Progenitor cell of endocrine pancreas (in vitro differentiated cells): ENCODE measurements at regions not wholly inside any gene's neighbourhood (a gene's known extent, or its start where the extent isn't known, plus 50 kb on each side); places are given as distances from the start of the nearest gene placed in this dataset.

Experiments
- DNase-seq: peaks from one replicate; pipeline ENCODE4 v3.0.0; 2021; ENCODE audit warnings: low spot score; ENCODE audit not compliant: unreplicated experiment
- H3K27ac Mint-ChIP-seq: 2 replicates; pipeline ENCODE4 v1.8.0; 2021; ENCODE audit warnings: mild to moderate bottlenecking, moderate library complexity, mixed read lengths
- H3K27me3 Mint-ChIP-seq: 2 replicates; pipeline ENCODE4 v1.8.0; 2021; ENCODE audit warnings: mixed read lengths
- H3K36me3 Mint-ChIP-seq: 2 replicates; pipeline ENCODE4 v1.8.0; 2022; ENCODE audit warnings: mixed read lengths; ENCODE audit not compliant: insufficient read depth
- H3K4me1 Mint-ChIP-seq: 2 replicates; pipeline ENCODE4 v1.8.0; 2021; ENCODE audit warnings: low read depth, mixed read lengths
- H3K4me3 Mint-ChIP-seq: 2 replicates; pipeline ENCODE4 v1.8.0; 2021; ENCODE audit warnings: low read depth, mild to moderate bottlenecking, moderate library complexity, mixed read lengths
- H3K9me3 Mint-ChIP-seq: 2 replicates; pipeline ENCODE4 v1.8.0; 2021; ENCODE audit warnings: low read depth, mixed read lengths
- TF ChIP-seq, protein P1 (sequence below): fragments of 200-600 bp; sonication (generic); IDR thresholded peaks from one replicate; pipeline ENCODE4 v1.5.0; 2021; ENCODE audit warnings: antibody characterized with exemption, mild to moderate bottlenecking; ENCODE audit not compliant: unreplicated experiment

GRCh38 chr6:141790921-141791320 is 341.8 kb upstream of the GJE1 start:
- TF ChIP-seq, protein P1, sequence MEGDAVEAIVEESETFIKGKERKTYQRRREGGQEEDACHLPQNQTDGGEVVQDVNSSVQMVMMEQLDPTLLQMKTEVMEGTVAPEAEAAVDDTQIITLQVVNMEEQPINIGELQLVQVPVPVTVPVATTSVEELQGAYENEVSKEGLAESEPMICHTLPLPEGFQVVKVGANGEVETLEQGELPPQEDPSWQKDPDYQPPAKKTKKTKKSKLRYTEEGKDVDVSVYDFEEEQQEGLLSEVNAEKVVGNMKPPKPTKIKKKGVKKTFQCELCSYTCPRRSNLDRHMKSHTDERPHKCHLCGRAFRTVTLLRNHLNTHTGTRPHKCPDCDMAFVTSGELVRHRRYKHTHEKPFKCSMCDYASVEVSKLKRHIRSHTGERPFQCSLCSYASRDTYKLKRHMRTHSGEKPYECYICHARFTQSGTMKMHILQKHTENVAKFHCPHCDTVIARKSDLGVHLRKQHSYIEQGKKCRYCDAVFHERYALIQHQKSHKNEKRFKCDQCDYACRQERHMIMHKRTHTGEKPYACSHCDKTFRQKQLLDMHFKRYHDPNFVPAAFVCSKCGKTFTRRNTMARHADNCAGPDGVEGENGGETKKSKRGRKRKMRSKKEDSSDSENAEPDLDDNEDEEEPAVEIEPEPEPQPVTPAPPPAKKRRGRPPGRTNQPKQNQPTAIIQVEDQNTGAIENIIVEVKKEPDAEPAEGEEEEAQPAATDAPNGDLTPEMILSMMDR: no peak
- no peaks in the 10 kb centered on the region for H3K36me3 Mint-ChIP-seq
- H3K9me3 Mint-ChIP-seq: peaks cover 12% of the 10 kb centered on the region
- no peaks in the 10 kb centered on the region for H3K4me1 Mint-ChIP-seq
- no peaks in the 10 kb centered on the region for H3K27me3 Mint-ChIP-seq
- no peak for DNase-seq
- no peak overlapping the region for H3K27ac Mint-ChIP-seq
- H3K4me3 Mint-ChIP-seq: no peak overlapping the region

DNA sequence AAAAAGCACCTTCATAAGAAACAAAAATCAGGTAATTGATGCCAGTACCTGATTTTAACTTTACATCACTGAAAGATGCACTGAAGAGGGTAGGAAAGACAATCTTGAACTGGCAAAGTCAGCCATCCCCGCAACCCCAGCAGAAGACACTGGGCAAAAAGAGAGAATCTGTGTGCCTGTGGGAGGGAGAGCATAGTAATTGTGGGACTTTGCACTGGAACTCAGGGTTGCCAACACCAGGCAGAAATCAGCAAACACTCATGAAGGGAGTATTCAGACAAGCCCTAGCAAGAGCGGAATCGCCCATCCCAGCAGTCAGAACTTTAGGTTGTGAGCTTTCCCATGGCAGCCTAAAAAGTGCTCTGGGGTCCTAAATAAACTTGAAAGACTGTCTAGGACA is 344.6 kb upstream of the GJE1 start:
- DNase-seq: no peak
- H3K27ac Mint-ChIP-seq: no peak overlapping the region
- no peak overlapping the region for H3K4me3 Mint-ChIP-seq
- H3K4me1 Mint-ChIP-seq: no peaks in the 10 kb centered on the region
- no peaks in the 10 kb centered on the region for H3K27me3 Mint-ChIP-seq
- peaks cover 4% of the 10 kb centered on the region for H3K9me3 Mint-ChIP-seq
- no peaks in the 10 kb centered on the region for H3K36me3 Mint-ChIP-seq
- TF ChIP-seq, protein P1: no peak

- Mint-ChIP-seq H3K9me3 (no peaks in the 10 kb centered on the region), H3K36me3 (no peaks in the 10 kb centered on the region), H3K27me3 (no peaks in the 10 kb centered on the region), H3K4me1 (no peaks in the 10 kb centered on the region), H3K27ac (no peak overlapping the region), H3K4me3 (no peak overlapping the region)
- TF ChIP-seq, protein P1: no peak
- no peak for DNase-seq
Measured at GRCh38 chr6:141783585-141783984, 349.1 kb upstream of the GJE1 start.

DNA sequence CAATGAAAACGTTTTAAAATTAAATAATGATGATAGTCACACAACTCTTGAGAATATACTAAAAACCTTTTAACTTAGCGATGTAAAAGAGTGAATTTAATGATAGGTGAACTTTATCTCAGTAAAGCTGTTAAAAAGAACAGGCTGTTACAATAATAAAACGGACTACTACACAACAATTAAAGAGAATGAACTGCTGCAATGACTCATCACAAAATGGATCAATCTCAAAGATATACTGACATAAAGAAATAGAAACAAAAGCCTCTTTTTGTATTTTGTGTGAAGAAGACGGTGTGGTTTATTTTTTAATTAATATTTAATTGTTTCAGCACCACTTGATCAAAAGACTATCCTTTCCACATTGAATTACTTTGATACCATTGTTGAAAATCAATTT is 352.4 kb upstream of the GJE1 start:
- H3K27me3 Mint-ChIP-seq: no peaks in the 10 kb centered on the region
- TF ChIP-seq, protein P1: no peak
- no peak overlapping the region for H3K4me3 Mint-ChIP-seq
- H3K9me3 Mint-ChIP-seq: no peaks in the 10 kb centered on the region
- no peak overlapping the region for H3K27ac Mint-ChIP-seq
- no peaks in the 10 kb centered on the region for H3K36me3 Mint-ChIP-seq
- DNase-seq: no peak
- no peaks in the 10 kb centered on the region for H3K4me1 Mint-ChIP-seq

- no peak for DNase-seq
- Mint-ChIP-seq H3K27ac (no peak overlapping the region), H3K27me3 (no peaks in the 10 kb centered on the region), H3K4me3 (no peak overlapping the region), H3K36me3 (no peaks in the 10 kb centered on the region), H3K4me1 (no peaks in the 10 kb centered on the region), H3K9me3 (no peaks in the 10 kb centered on the region)
- TF ChIP-seq, protein P1: no peak
Measured at GRCh38 chr6:141764388-141764787, 368.3 kb upstream of the GJE1 start.

DNA sequence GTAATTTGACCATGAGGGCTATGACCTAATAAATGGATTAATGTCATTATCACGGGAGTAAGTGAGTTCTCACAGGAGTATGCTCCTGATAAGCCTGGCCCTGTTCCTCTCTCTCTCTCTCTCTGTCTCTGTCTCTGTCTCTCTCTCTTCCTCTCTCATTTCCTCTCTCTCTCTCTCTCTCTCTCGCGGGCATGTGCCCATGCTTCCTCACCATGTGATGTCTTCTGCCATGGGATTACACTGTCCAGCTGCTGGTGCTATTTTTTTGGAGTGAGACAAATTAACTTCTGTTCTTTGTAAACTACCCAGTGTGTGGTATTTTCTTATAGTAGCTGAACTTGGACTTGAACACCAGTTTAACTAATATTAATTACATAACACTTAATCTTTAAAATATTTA is 374.3 kb upstream of the GJE1 start:
- Mint-ChIP-seq H3K9me3 (no peaks in the 10 kb centered on the region), H3K27ac (no peak overlapping the region), H3K4me3 (no peak overlapping the region), H3K4me1 (peaks cover 2% of the 10 kb centered on the region), H3K27me3 (no peaks in the 10 kb centered on the region), H3K36me3 (no peaks in the 10 kb centered on the region)
- TF ChIP-seq, protein P1: no peak
- DNase-seq: no peak
